GM12878 (cell line): ENCODE measurements at regions not wholly inside any gene's neighbourhood (a gene's known extent, or its start where the extent isn't known, plus 50 kb on each side); places are given as distances from the start of the nearest gene placed in this dataset.

Source experiments
- ATAC-seq: fragments of 200-7000 bp; cut with Tn5 transposase; 3 replicates; pipeline ENCODE4 v1.9.1; 2020; ENCODE audit warnings: mild to moderate bottlenecking, moderate library complexity
- BruUV-seq: library from RNA; stranded (reverse); fragments of 400-500 nt; replicated peaks from 2 replicates; lab custom pipeline; 2021; lab: Mats Ljungman, UMichigan
- CTCF ChIA-PET: fragments of 300-600 bp; sonication (Branson Sonifier 250); formaldehyde crosslinking; extraction: SDS; loops from one replicate; lab custom pipeline; 2021; ENCODE audit warnings: inconsistent platforms; lab: Yijun Ruan, JAX
- POLR2A ChIA-PET: fragments of 350-600 bp; formaldehyde crosslinking; extraction: SDS; loops from one replicate; lab custom pipeline; 2021; ENCODE audit warnings: inconsistent platforms; lab: Charles Lee
- RAD21 ChIA-PET: fragments of 300-600 bp; sonication (Branson Sonifier 250); formaldehyde crosslinking; loops from one replicate; lab custom pipeline; 2023; ENCODE audit warnings: antibody characterized with exemption; ENCODE audit not compliant: unreplicated experiment; lab: Charles Lee
- SMC1A ChIA-PET: fragments of 300-600 bp; sonication (Branson Sonifier 250); formaldehyde crosslinking; loops from one replicate; lab custom pipeline; 2023; ENCODE audit not compliant: unreplicated experiment, uncharacterized antibody; lab: Charles Lee
- DNase-seq: peaks from one replicate; pipeline ENCODE4 v3.0.0-alpha.2; 2011; ENCODE audit warnings: low read depth, low spot score
- FAIRE-seq: peaks from 3 replicates; lab custom pipeline; 2011; peaks lifted over from hg19 to GRCh38; lab: Jason Lieb, UNC
- H2AFZ ChIP-seq: 2 replicates; pipeline ENCODE4 v1.6.0; 2011; ENCODE audit warnings: low read depth, low read length, control low read depth; ENCODE audit not compliant: control insufficient read depth
- H3K27ac ChIP-seq: 2 replicates; pipeline ENCODE4 v1.5.1; 2011; ENCODE audit warnings: control low read depth; ENCODE audit not compliant: control insufficient read depth, insufficient read depth
- H3K27me3 ChIP-seq, 2 experiments: replicated peaks in 1 of 2; 2 replicates each; pipeline versions ENCODE4 v1.6.0 to v1.6.1; 2011; ENCODE audit warnings: low read length in 1 of 2; ENCODE audit not compliant: control insufficient read depth in 2 of 2, insufficient read depth in 2 of 2
- H3K36me3 ChIP-seq, 2 experiments: 2 replicates each; pipeline ENCODE4 v1.5.1; 2011; ENCODE audit warnings: low read length in 1 of 2; ENCODE audit not compliant: control insufficient read depth in 2 of 2, insufficient read depth in 2 of 2
- H3K4me1 ChIP-seq: 2 replicates; pipeline ENCODE4 v1.6.1; 2011; ENCODE audit warnings: mild to moderate bottlenecking, low read length, moderate library complexity, mixed read lengths; ENCODE audit not compliant: control insufficient read depth, insufficient read depth
- H3K4me2 ChIP-seq: 2 replicates; pipeline ENCODE4 v1.6.0; 2011; ENCODE audit warnings: control low read depth; ENCODE audit not compliant: control insufficient read depth, insufficient read depth
- H3K4me3 ChIP-seq: fragments of 200-600 bp; sonication (generic); 2 replicates; pipeline ENCODE4 v1.5.1; 2016
- H3K79me2 ChIP-seq: 2 replicates; pipeline ENCODE4 v1.6.0; 2011; ENCODE audit warnings: low read length; ENCODE audit not compliant: control insufficient read depth, insufficient read depth
- H3K9ac ChIP-seq: 2 replicates; pipeline ENCODE4 v1.8.0; 2011; ENCODE audit warnings: low read length, control low read depth, mixed read lengths; ENCODE audit not compliant: control insufficient read depth, insufficient read depth
- H3K9me3 ChIP-seq: replicated peaks from 3 replicates; pipeline ENCODE4 v1.5.1; 2011; ENCODE audit warnings: mild to moderate bottlenecking, low read length; ENCODE audit not compliant: control insufficient read depth, insufficient read depth
- H4K20me1 ChIP-seq: 2 replicates; pipeline ENCODE4 v1.6.0; 2011; ENCODE audit not compliant: control insufficient read depth, insufficient read depth
- BHLHE40 ChIP-seq, 2 experiments: fragments of 450-650 bp in 1 of 2; IDR thresholded peaks; 2 replicates each; pipeline ENCODE4 v1.6.1; 2011 to 2017; ENCODE audit warnings: low read depth in 2 of 2, borderline replicate concordance in 1 of 2, improper control_type of control experiment in 1 of 2, low read length in 1 of 2, mild to moderate bottlenecking in 1 of 2
- CEBPB ChIP-seq, 2 experiments: fragments of 150-350 bp in 1 of 2; IDR thresholded peaks; 2 replicates each; pipeline ENCODE4 v1.6.1; 2012 to 2014; ENCODE audit warnings: low read depth in 2 of 2, low read length in 2 of 2, borderline replicate concordance in 1 of 2, inconsistent platforms in 1 of 2
- FOXM1 ChIP-seq: IDR thresholded peaks from 2 replicates; pipeline ENCODE4 v1.6.1; 2012; ENCODE audit warnings: low read depth, mild to moderate bottlenecking, inconsistent platforms, low read length, moderate library complexity
- GATAD2B ChIP-seq: fragments of 450-650 bp; conservative IDR thresholded peaks from 2 replicates; pipeline ENCODE4 v1.6.1; 2017; ENCODE audit warnings: low read depth, mild to moderate bottlenecking, moderate library complexity
- HDAC6 ChIP-seq: fragments of 200-600 bp; sonication (generic); IDR thresholded peaks from one replicate; pipeline ENCODE4 v1.8.0; 2017; ENCODE audit warnings: antibody characterized with exemption; ENCODE audit not compliant: unreplicated experiment
- IKZF1 ChIP-seq: fragments of 450-650 bp; conservative IDR thresholded peaks from 2 replicates; pipeline ENCODE4 v1.6.1; 2017; ENCODE audit warnings: antibody characterized with exemption, mild to moderate bottlenecking
- IRF3 ChIP-seq: fragments of 450-650 bp; IDR thresholded peaks from 2 replicates; pipeline ENCODE4 v1.6.1; 2014; ENCODE audit warnings: mild to moderate bottlenecking
- JUNB ChIP-seq: IDR thresholded peaks from 2 replicates; pipeline ENCODE4 v1.6.1; 2016; ENCODE audit warnings: antibody characterized with exemption, mild to moderate bottlenecking
- KAT2A ChIP-seq: conservative IDR thresholded peaks from 2 replicates; pipeline ENCODE4 v1.6.1; 2011; ENCODE audit warnings: low read depth, low read length; ENCODE audit not compliant: control insufficient read depth
- NFXL1 ChIP-seq: fragments of 450-650 bp; IDR thresholded peaks from 2 replicates; pipeline ENCODE4 v1.6.1; 2017; ENCODE audit warnings: antibody characterized with exemption, mild to moderate bottlenecking, borderline replicate concordance
- PKNOX1 ChIP-seq: fragments of 450-650 bp; IDR thresholded peaks from 2 replicates; pipeline ENCODE4 v1.6.1; 2016; ENCODE audit warnings: mild to moderate bottlenecking
- ZNF384 ChIP-seq: IDR thresholded peaks from 2 replicates; pipeline ENCODE4 v1.6.1; 2012; ENCODE audit warnings: low read depth, mild to moderate bottlenecking, low read length, improper control_type of control experiment, borderline replicate concordance
- WGBS: methylation state at CpG from one replicate; pipeline ENCODE4 v1.1.6; 2016; ENCODE audit warnings: low lambda C conversion rate; ENCODE audit not compliant: insufficient replicate concordance, insufficient coverage; ENCODE audit errors: missing lambda C conversion rate; 5-methylcytosine and 5-hydroxymethylcytosine counted together
- in situ Hi-C: fragments of 300-500 bp; cut with MboI; formaldehyde crosslinking; loops from 9 replicates; pipeline ENCODE4 v1.14.3; 2018; ENCODE audit warnings: mixed read lengths
- intact Hi-C: fragments of 100-400 bp; cut with micrococcal nuclease; formaldehyde crosslinking; loops from one replicate; pipeline ENCODE4 v1.14.2; 2022; ENCODE audit not compliant: unreplicated experiment
- TF ChIP-seq, protein P1 (sequence below): fragments of 450-650 bp; formaldehyde crosslinking; IDR thresholded peaks from 2 replicates; pipeline ENCODE4 v1.4.0; 2022; ENCODE audit warnings: mild to moderate bottlenecking, moderate library complexity

DNA sequence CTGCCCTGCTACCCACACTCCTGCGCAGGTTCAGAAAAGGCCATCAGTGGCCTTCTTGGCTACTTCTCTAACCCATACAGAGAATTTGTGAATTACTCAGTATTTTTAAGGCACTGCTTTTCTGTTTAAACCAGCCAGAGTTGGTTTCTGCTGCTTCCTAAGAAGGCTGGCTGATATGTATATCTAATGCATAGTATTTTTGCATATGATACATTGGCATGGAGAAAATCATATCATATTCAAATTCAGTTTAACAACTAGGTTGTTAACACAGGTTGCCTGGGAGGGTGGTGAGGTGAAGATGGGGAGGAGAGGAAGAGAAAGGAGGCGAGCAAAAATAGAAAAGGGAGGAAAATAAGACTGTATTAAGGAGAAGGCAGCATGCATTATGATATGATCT is 132.8 kb upstream of the ADPGK start:
- ChIA-PET SMC1A (no interaction called here), POLR2A (no interaction called here), CTCF (no interaction called here)
- WGBS: 50% methylated on average over 2 of the region's 2 CpGs
- H3K9me3 ChIP-seq: no peaks in the 10 kb centered on the region
- FAIRE-seq: no peak
- no peaks in the 10 kb centered on the region for H3K79me2 ChIP-seq
- no peaks in the 10 kb centered on the region for H3K36me3 ChIP-seq
- no peak overlapping the region for H2AFZ ChIP-seq
- TF ChIP-seq KAT2A: no peak
- no peak for TF ChIP-seq GATAD2B
- no peak for TF ChIP-seq IRF3
- no peak for TF ChIP-seq JUNB
- TF ChIP-seq, all 136 proteins: peak for 0
- RAD21 ChIA-PET: no interaction called here
- DNase-seq (no peak), ATAC-seq (no peak)
- H3K4me1 ChIP-seq: no peaks in the 10 kb centered on the region
- BruUV-seq: no TSS peak
- H3K4me2 ChIP-seq: no peak overlapping the region
- intact Hi-C loops (no loop called here), in situ Hi-C loops (no loop called here)
- H3K27ac ChIP-seq: no peak overlapping the region
- no peaks in the 10 kb centered on the region for H3K27me3 ChIP-seq
- no peaks in the 10 kb centered on the region for H4K20me1 ChIP-seq
- H3K4me3 ChIP-seq: no peak overlapping the region
- H3K9ac ChIP-seq: no peak overlapping the region

- 28% methylated on average over 7 of the region's 7 CpGs for WGBS
- RAD21 ChIA-PET: no interaction called here
Measured at GRCh38 chr15:72915843-72916242, 132.3 kb upstream of the ADPGK start.

More at GRCh38 chr15:72915843-72916242, 132.3 kb upstream of the ADPGK start:
- DNase-seq (no peak), ATAC-seq (no peak), FAIRE-seq (no peak)
- H3K4me3 ChIP-seq: no peak overlapping the region
- no peak overlapping the region for H2AFZ ChIP-seq
- H3K9ac ChIP-seq: no peak overlapping the region
- intact Hi-C loops: no loop called here
- no peaks in the 10 kb centered on the region for H3K9me3 ChIP-seq
- H3K27ac ChIP-seq: no peak overlapping the region
- H3K4me2 ChIP-seq: no peak overlapping the region
- no peaks in the 10 kb centered on the region for H3K79me2 ChIP-seq
- no peaks in the 10 kb centered on the region for H4K20me1 ChIP-seq
- BruUV-seq: no TSS peak
- H3K36me3 ChIP-seq: no peaks in the 10 kb centered on the region
- ChIA-PET CTCF (no interaction called here), POLR2A (no interaction called here), SMC1A (no interaction called here)
- H3K27me3 ChIP-seq: no peaks in the 10 kb centered on the region
- in situ Hi-C loops: no loop called here
- TF ChIP-seq FOXM1: no peak
- TF ChIP-seq PKNOX1: no peak
- no peak for TF ChIP-seq HDAC6
- TF ChIP-seq ZNF384: no peak
- TF ChIP-seq IKZF1: no peak
- no peak for TF ChIP-seq CEBPB (IDR thresholded peaks at IDR 0.05; ENCODE audit: borderline replicate concordance in 1 of 2, low read depth in 2 of 2, low read length in 2 of 2)
- TF ChIP-seq BHLHE40 (IDR thresholded peaks at IDR 0.05; ENCODE audit: borderline replicate concordance in 1 of 2, low read depth in 2 of 2, low read length in 1 of 2): no peak
- TF ChIP-seq NFXL1: no peak
- TF ChIP-seq, protein P1, sequence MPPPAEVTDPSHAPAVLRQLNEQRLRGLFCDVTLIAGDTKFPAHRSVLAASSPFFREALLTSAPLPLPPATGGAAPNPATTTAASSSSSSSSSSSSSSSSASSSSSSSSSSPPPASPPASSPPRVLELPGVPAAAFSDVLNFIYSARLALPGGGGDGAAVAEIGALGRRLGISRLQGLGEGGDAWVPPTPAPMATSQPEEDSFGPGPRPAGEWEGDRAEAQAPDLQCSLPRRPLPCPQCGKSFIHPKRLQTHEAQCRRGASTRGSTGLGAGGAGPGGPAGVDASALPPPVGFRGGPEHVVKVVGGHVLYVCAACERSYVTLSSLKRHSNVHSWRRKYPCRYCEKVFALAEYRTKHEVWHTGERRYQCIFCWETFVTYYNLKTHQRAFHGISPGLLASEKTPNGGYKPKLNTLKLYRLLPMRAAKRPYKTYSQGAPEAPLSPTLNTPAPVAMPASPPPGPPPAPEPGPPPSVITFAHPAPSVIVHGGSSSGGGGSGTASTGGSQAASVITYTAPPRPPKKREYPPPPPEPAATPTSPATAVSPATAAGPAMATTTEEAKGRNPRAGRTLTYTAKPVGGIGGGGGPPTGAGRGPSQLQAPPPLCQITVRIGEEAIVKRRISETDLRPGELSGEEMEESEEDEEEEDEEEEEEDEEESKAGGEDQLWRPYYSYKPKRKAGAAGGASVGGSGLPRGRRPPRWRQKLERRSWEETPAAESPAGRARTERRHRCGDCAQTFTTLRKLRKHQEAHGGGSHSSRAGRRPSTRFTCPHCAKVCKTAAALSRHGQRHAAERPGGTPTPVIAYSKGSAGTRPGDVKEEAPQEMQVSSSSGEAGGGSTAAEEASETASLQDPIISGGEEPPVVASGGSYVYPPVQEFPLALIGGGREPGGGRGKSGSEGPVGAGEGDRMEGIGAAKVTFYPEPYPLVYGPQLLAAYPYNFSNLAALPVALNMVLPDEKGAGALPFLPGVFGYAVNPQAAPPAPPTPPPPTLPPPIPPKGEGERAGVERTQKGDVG: no peak
- no peaks in the 10 kb centered on the region for H3K4me1 ChIP-seq
